NT2/D1 (cell line): ENCODE measurements at regions not wholly inside any gene's neighbourhood (a gene's known extent, or its start where the extent isn't known, plus 50 kb on each side); places are given as distances from the start of the nearest gene placed in this dataset.

Source experiments
- SUZ12 ChIP-seq: IDR thresholded peaks from 2 replicates; pipeline ENCODE4 v1.6.1; 2011; ENCODE audit not compliant: insufficient read length, insufficient read depth; ENCODE audit errors: extremely low read depth
- YY1 ChIP-seq: IDR thresholded peaks from 2 replicates; pipeline ENCODE4 v1.6.1; 2011; ENCODE audit not compliant: insufficient read length, insufficient read depth
- ZNF274 ChIP-seq: IDR thresholded peaks from 2 replicates; pipeline ENCODE4 v1.6.1; 2011; ENCODE audit warnings: mild to moderate bottlenecking, low read depth, low read length

- TF ChIP-seq ZNF274: no peak
- TF ChIP-seq SUZ12: no peak
- no peak for TF ChIP-seq YY1
Observed at GRCh38 chr9:113807173-113808061, 68.7 kb upstream of the ZNF618 start.
